Upper lobe of left lung (tissue), 6 donors: ENCODE measurements at regions not wholly inside any gene's neighbourhood (a gene's known extent, or its start where the extent isn't known, plus 50 kb on each side); places are given as distances from the start of the nearest gene placed in this dataset.
"Not testable (repeated sequence)": the region's sequence is repeated elsewhere in the genome, so short reads cannot be mapped to it uniquely, and the experiment has no call there.

Experiments used
- ATAC-seq, 2 donors: fragments of 200-7000 bp; cut with Tn5 transposase; one replicate each; pipeline ENCODE4 v1.9.1; 2022; ENCODE audit warnings: mild to moderate bottlenecking in 2 of 2, moderate library complexity in 2 of 2; ENCODE audit not compliant: low FRiP score in 2 of 2
- DNase-seq, 2 donors: peaks; one replicate each; pipeline ENCODE4 v3.0.0-alpha.2; 2019 to 2020
- H3K27ac ChIP-seq, 4 donors: fragments of 200-600 bp; sonication (generic); one replicate each; pipeline ENCODE4 v1.5.1; 2016 to 2019
- H3K27me3 ChIP-seq, 4 donors: fragments of 200-600 bp; sonication (generic); one replicate each; pipeline ENCODE4 v1.5.1; 2017 to 2019
- H3K36me3 ChIP-seq, 4 donors: fragments of 200-600 bp; sonication (generic); one replicate each; pipeline ENCODE4 v1.5.1; 2016 to 2019
- H3K4me1 ChIP-seq, 4 donors: fragments of 200-600 bp; sonication (generic); one replicate each; pipeline ENCODE4 v1.5.1; 2018 to 2019
- H3K4me3 ChIP-seq, 4 donors: fragments of 200-600 bp; sonication (generic); one replicate each; pipeline ENCODE4 v1.5.1; 2017 to 2019; ENCODE audit warnings: mild to moderate bottlenecking in 2 of 4, moderate library complexity in 1 of 4
- H3K9me3 ChIP-seq, 4 donors: fragments of 200-600 bp; sonication (generic); one replicate each; pipeline ENCODE4 v1.5.1; 2018 to 2019
- CTCF ChIP-seq, 6 experiments: fragments of 450-650 bp in 4 of 6; fragments of 200-600 bp in 2 of 6; sonication (generic) in 2 of 6; IDR thresholded peaks; one replicate each; pipeline ENCODE4 v1.5.1; 2016 to 2019; ENCODE audit warnings: antibody characterized with exemption in 6 of 6
- EP300 ChIP-seq, 4 donors: sonication (generic); formaldehyde crosslinking; IDR thresholded peaks; one replicate each; pipeline ENCODE4 v1.5.1; 2017; ENCODE audit warnings: antibody characterized with exemption in 4 of 4, control low read depth in 2 of 4
- POLR2A ChIP-seq, 4 donors: fragments of 450-650 bp; IDR thresholded peaks; one replicate each; pipeline ENCODE4 v1.5.1; 2016 to 2017; ENCODE audit warnings: antibody characterized with exemption in 4 of 4, mild to moderate bottlenecking in 2 of 4
- POLR2AphosphoS5 ChIP-seq, 2 donors: sonication (generic); formaldehyde crosslinking; IDR thresholded peaks; one replicate each; pipeline ENCODE4 v1.5.1; 2017; ENCODE audit warnings: antibody characterized with exemption in 2 of 2
- WGBS, 2 donors: methylation state at CpG; one replicate each; pipeline ENCODE4 v1.1.5; 2017 to 2018; 5-methylcytosine and 5-hydroxymethylcytosine counted together
- donor health status: DM: no; HTN: no; CAD: no; lungs with moderate emphysema.
- donor health status: DM: no; HTN: yes; CAD: no; lungs with severe emphysema.

GRCh38 chrX:131845201-131845600 is 177.9 kb upstream of the STK26 start:
- Histone ChIP-seq H3K4me1 (peaks cover 0 to 7% (median 0%) of the 10 kb centered on the region in 4 donors), H3K9me3 (no peaks in the 10 kb centered on the region), H3K4me3 (no peak overlapping the region), H3K27me3 (no peaks in the 10 kb centered on the region), H3K36me3 (no peaks in the 10 kb centered on the region), H3K27ac (no peak overlapping the region)
- no peak for TF ChIP-seq CTCF (IDR thresholded peaks at IDR 0.05)
- TF ChIP-seq EP300 (IDR thresholded peaks at IDR 0.05): no peak
- no peak for TF ChIP-seq POLR2A (IDR thresholded peaks at IDR 0.05)
- no peak for TF ChIP-seq POLR2AphosphoS5 (IDR thresholded peaks at IDR 0.05)
- WGBS, 2 donors: 48 to 55% methylated on average over 2 of the region's 2 CpGs
- DNase-seq (no peak), ATAC-seq (no peak)

GRCh38 chrX:131845771-131846170 is 177.3 kb upstream of the STK26 start:
- H3K36me3 ChIP-seq: no peaks in the 10 kb centered on the region
- H3K27ac ChIP-seq: no peak overlapping the region
- DNase-seq: no peak
- no peak overlapping the region for H3K4me3 ChIP-seq
- TF ChIP-seq EP300 (IDR thresholded peaks at IDR 0.05) (no peak), POLR2A (IDR thresholded peaks at IDR 0.05) (no peak), CTCF (IDR thresholded peaks at IDR 0.05) (no peak), POLR2AphosphoS5 (IDR thresholded peaks at IDR 0.05) (no peak)
- no peaks in the 10 kb centered on the region for H3K9me3 ChIP-seq
- WGBS, 2 donors: 47 to 64% methylated on average over 1 of the region's 1 CpG
- no peak for ATAC-seq
- H3K27me3 ChIP-seq: no peaks in the 10 kb centered on the region
- peaks cover 0 to 7% (median 0%) of the 10 kb centered on the region in 4 donors for H3K4me1 ChIP-seq

GRCh38 chrX:131850964-131851363 is 172.1 kb upstream of the STK26 start:
- DNase-seq: not testable (repeated sequence)
- WGBS, 2 donors: 67 to 83% methylated on average over 5 to 10 of the region's 10 CpGs

GRCh38 chrX:131853440-131853839 is 169.7 kb upstream of the STK26 start:
- no peaks in the 10 kb centered on the region for H3K36me3 ChIP-seq
- ATAC-seq: no peak
- 75 to 91% methylated on average over 4 of the region's 4 CpGs for WGBS, 2 donors
- no peak overlapping the region for H3K27ac ChIP-seq
- no peaks in the 10 kb centered on the region for H3K4me1 ChIP-seq
- TF ChIP-seq POLR2A (IDR thresholded peaks at IDR 0.05) (no peak), EP300 (IDR thresholded peaks at IDR 0.05) (no peak), CTCF (IDR thresholded peaks at IDR 0.05) (no peak), POLR2AphosphoS5 (IDR thresholded peaks at IDR 0.05) (no peak)
- H3K27me3 ChIP-seq: no peaks in the 10 kb centered on the region
- no peak for DNase-seq
- H3K9me3 ChIP-seq: no peaks in the 10 kb centered on the region
- H3K4me3 ChIP-seq: no peak overlapping the region

More at GRCh38 chrX:131850964-131851363, 172.1 kb upstream of the STK26 start:
- H3K27me3 ChIP-seq, ATAC-seq, H3K27ac ChIP-seq, H3K36me3 ChIP-seq, H3K4me3 ChIP-seq, H3K4me1 ChIP-seq, H3K9me3 ChIP-seq: not testable (repeated sequence)

GRCh38 chrX:131854581-131854980 is 168.5 kb upstream of the STK26 start:
- no peaks in the 10 kb centered on the region for H3K27me3 ChIP-seq
- no peak overlapping the region for H3K27ac ChIP-seq
- ATAC-seq (no peak), DNase-seq (no peak)
- no peaks in the 10 kb centered on the region for H3K9me3 ChIP-seq
- H3K4me1 ChIP-seq: no peaks in the 10 kb centered on the region
- H3K36me3 ChIP-seq: no peaks in the 10 kb centered on the region
- no peak overlapping the region for H3K4me3 ChIP-seq
- TF ChIP-seq EP300 (IDR thresholded peaks at IDR 0.05): no peak
- TF ChIP-seq POLR2A (IDR thresholded peaks at IDR 0.05): no peak
- no peak for TF ChIP-seq POLR2AphosphoS5 (IDR thresholded peaks at IDR 0.05)
- no peak for TF ChIP-seq CTCF (IDR thresholded peaks at IDR 0.05)
